ENCODE measurements at regions not wholly inside any gene's neighbourhood (a gene's known extent, or its start where the extent isn't known, plus 50 kb on each side); places are given as distances from the start of the nearest gene placed in this dataset.
A peak's percentile ranks its signal among the peaks of the same experiment; 100 is the strongest.

GRCh38 chr15:31842532-31843195, 187.7 kb upstream of the CHRNA7 start:
- DNase-seq, result no peak

GRCh38 chr15:31843426-31844055, 186.8 kb upstream of the CHRNA7 start:
- no peak for DNase-seq

- no peak for DNase-seq
Observed at GRCh38 chr15:31845791-31846190, 184.5 kb upstream of the CHRNA7 start.

GRCh38 chr15:31847961-31848360, 182.4 kb upstream of the CHRNA7 start:
- DNase-seq, result no peak

GRCh38 chr15:31848621-31849020, 181.7 kb upstream of the CHRNA7 start:
- DNase-seq, result no peak

GRCh38 chr15:31852933-31853799, 177.1 kb upstream of the CHRNA7 start:
- no peak for DNase-seq

GRCh38 chr15:31856581-31856980, 173.7 kb upstream of the CHRNA7 start:
- no peak for DNase-seq

GRCh38 chr15:31857194-31857593, 173.1 kb upstream of the CHRNA7 start:
- no peak for DNase-seq

GRCh38 chr15:31858026-31858425, 172.3 kb upstream of the CHRNA7 start:
- DNase-seq, result no peak

GRCh38 chr15:31866248-31866647, 164.1 kb upstream of the CHRNA7 start:
- no peak for DNase-seq

- peak; percentile 36 to 75 for DNase-seq
Observed at GRCh38 chr15:31867536-31868442, 162.5 kb upstream of the CHRNA7 start.

GRCh38 chr15:31869686-31870307, 160.5 kb upstream of the CHRNA7 start:
- DNase-seq, result no peak

- DNase-seq, result peak; percentile 62 to 81
Observed at GRCh38 chr15:31870328-31871165, 159.8 kb upstream of the CHRNA7 start, which contains the start of gene OTUD7A. OTUD7A (minus strand) TSS chr15:31870673.

- DNase-seq, result peak; percentile 6 to 8
Observed at GRCh38 chr15:31871166-31871886, 159.0 kb upstream of the CHRNA7 start.

- DNase-seq, result no peak
Observed at GRCh38 chr15:31871887-31872281, 158.4 kb upstream of the CHRNA7 start.

GRCh38 chr15:31887246-31887645, 143.1 kb upstream of the CHRNA7 start:
- DNase-seq, result no peak

GRCh38 chr15:31892513-31892912, 137.8 kb upstream of the CHRNA7 start:
- no peak for DNase-seq

GRCh38 chr15:31893780-31894179, 136.5 kb upstream of the CHRNA7 start:
- no peak for DNase-seq

- DNase-seq, result no peak
Observed at GRCh38 chr15:31897746-31898145, 132.6 kb upstream of the CHRNA7 start.

- DNase-seq, result no peak
Observed at GRCh38 chr15:31901501-31901900, 128.8 kb upstream of the CHRNA7 start.
